Glutamatergic neuron (in vitro differentiated cells): ENCODE measurements at regions not wholly inside any gene's neighbourhood (a gene's known extent, or its start where the extent isn't known, plus 50 kb on each side); places are given as distances from the start of the nearest gene placed in this dataset.

Source experiments
- DNase-seq: peaks from one replicate; pipeline ENCODE4 v3.0.0; 2022
- H3K27ac Mint-ChIP-seq: one replicate; pipeline ENCODE4 v1.8.0; 2020; ENCODE audit warnings: mild to moderate bottlenecking, mixed read lengths, inconsistent platforms; ENCODE audit not compliant: unreplicated experiment
- H3K27me3 Mint-ChIP-seq: one replicate; pipeline ENCODE4 v1.8.0; 2020; ENCODE audit warnings: mild to moderate bottlenecking, moderate library complexity, mixed read lengths, inconsistent platforms; ENCODE audit not compliant: unreplicated experiment
- H3K36me3 Mint-ChIP-seq: one replicate; pipeline ENCODE4 v1.8.0; 2020; ENCODE audit warnings: mild to moderate bottlenecking, mixed read lengths, inconsistent platforms; ENCODE audit not compliant: unreplicated experiment
- H3K4me1 Mint-ChIP-seq: one replicate; pipeline ENCODE4 v1.8.0; 2020; ENCODE audit warnings: mild to moderate bottlenecking, low read depth, mixed read lengths, inconsistent platforms; ENCODE audit not compliant: unreplicated experiment
- H3K4me3 Mint-ChIP-seq: one replicate; pipeline ENCODE4 v1.8.0; 2020; ENCODE audit warnings: mild to moderate bottlenecking, mixed read lengths, inconsistent platforms; ENCODE audit not compliant: unreplicated experiment
- H3K9me3 Mint-ChIP-seq: one replicate; pipeline ENCODE4 v1.8.0; 2020; ENCODE audit warnings: mild to moderate bottlenecking, moderate library complexity, mixed read lengths, inconsistent platforms; ENCODE audit not compliant: unreplicated experiment
- CTCF ChIP-seq: fragments of 200-600 bp; sonication (generic); IDR thresholded peaks from one replicate; pipeline ENCODE4 v1.5.0; 2021; ENCODE audit not compliant: partially characterized antibody, unreplicated experiment

GRCh38 chr20:48425321-48425720, 402.5 kb downstream of the PREX1 start:
- Mint-ChIP-seq H3K36me3 (no peaks in the 10 kb centered on the region), H3K4me3 (no peak overlapping the region), H3K27ac (no peak overlapping the region), H3K4me1 (peaks cover 17% of the 10 kb centered on the region), H3K27me3 (peaks cover 6% of the 10 kb centered on the region), H3K9me3 (peaks cover 3% of the 10 kb centered on the region)
- TF ChIP-seq CTCF, result no peak
- DNase-seq, result no peak

- no peak overlapping the region for H3K4me3 Mint-ChIP-seq
- no peaks in the 10 kb centered on the region for H3K36me3 Mint-ChIP-seq
- no peak for DNase-seq
- H3K9me3 Mint-ChIP-seq, result peaks cover 2% of the 10 kb centered on the region
- peaks cover 17% of the 10 kb centered on the region for H3K4me1 Mint-ChIP-seq
- peaks cover 6% of the 10 kb centered on the region for H3K27me3 Mint-ChIP-seq
- H3K27ac Mint-ChIP-seq, result no peak overlapping the region
- TF ChIP-seq CTCF, result no peak
Measured at GRCh38 chr20:48422242-48422960, 405.4 kb downstream of the PREX1 start.

- TF ChIP-seq CTCF, result no peak
- Mint-ChIP-seq H3K27ac (no peak overlapping the region), H3K27me3 (peaks cover 6% of the 10 kb centered on the region), H3K36me3 (no peaks in the 10 kb centered on the region), H3K4me1 (peaks cover 15% of the 10 kb centered on the region), H3K4me3 (no peak overlapping the region), H3K9me3 (peaks cover 2% of the 10 kb centered on the region)
- DNase-seq, result no peak
Measured at GRCh38 chr20:48421547-48421946, 406.3 kb downstream of the PREX1 start.

GRCh38 chr20:48420176-48420575, 407.6 kb downstream of the PREX1 start:
- DNase-seq, result no peak
- Mint-ChIP-seq H3K36me3 (no peaks in the 10 kb centered on the region), H3K9me3 (peaks cover 2% of the 10 kb centered on the region), H3K27ac (no peak overlapping the region), H3K27me3 (peaks cover 5% of the 10 kb centered on the region), H3K4me3 (no peak overlapping the region), H3K4me1 (peaks cover 4% of the 10 kb centered on the region)
- TF ChIP-seq CTCF, result no peak

- Mint-ChIP-seq H3K9me3 (peaks cover 3% of the 10 kb centered on the region), H3K4me1 (peaks cover 4% of the 10 kb centered on the region), H3K27ac (no peak overlapping the region), H3K4me3 (no peak overlapping the region), H3K36me3 (no peaks in the 10 kb centered on the region), H3K27me3 (peaks cover 2% of the 10 kb centered on the region)
- no peak for TF ChIP-seq CTCF
- no peak for DNase-seq
Measured at GRCh38 chr20:48419173-48419572, 408.6 kb downstream of the PREX1 start.
